Esophagus muscularis mucosa (tissue), 4 donors: ENCODE measurements at regions not wholly inside any gene's neighbourhood (a gene's known extent, or its start where the extent isn't known, plus 50 kb on each side); places are given as distances from the start of the nearest gene placed in this dataset.

Experiments
- CTCF ChIP-seq, 3 experiments: fragments of 200-600 bp in 2 of 3; fragments of 450-650 bp in 1 of 3; sonication (generic) in 2 of 3; IDR thresholded peaks; one replicate each; pipeline ENCODE4 v1.5.1; 2017 to 2019; ENCODE audit warnings: antibody characterized with exemption in 3 of 3, mild to moderate bottlenecking in 2 of 3, moderate library complexity in 1 of 3
- EP300 ChIP-seq: sonication (generic); formaldehyde crosslinking; IDR thresholded peaks from one replicate; pipeline ENCODE4 v1.6.1; 2017; ENCODE audit warnings: antibody characterized with exemption
- POLR2A ChIP-seq: fragments of 450-650 bp; IDR thresholded peaks from one replicate; pipeline ENCODE4 v1.6.1; 2017; ENCODE audit warnings: antibody characterized with exemption, moderate library complexity, mild to moderate bottlenecking, low read depth
- POLR2AphosphoS5 ChIP-seq, 2 donors: sonication (generic); formaldehyde crosslinking; IDR thresholded peaks; one replicate each; pipeline ENCODE4 v1.6.1; 2017; ENCODE audit warnings: antibody characterized with exemption in 2 of 2

- TF ChIP-seq POLR2AphosphoS5 (IDR thresholded peaks at IDR 0.05) (no peak), CTCF (IDR thresholded peaks at IDR 0.05) (no peak), POLR2A (no peak), EP300 (no peak)
These were observed 984.2 kb downstream of the AMY1C start for GRCh38 chr1:104733866-104734265.
